ENCODE measurements at regions not wholly inside any gene's neighbourhood (a gene's known extent, or its start where the extent isn't known, plus 50 kb on each side); places are given as distances from the start of the nearest gene placed in this dataset.
A peak's percentile ranks its signal among the peaks of the same experiment; 100 is the strongest.

- TF ChIP-seq MTERF4 (CRISPR knock-in tag; IDR thresholded peaks at IDR 0.05) (no peak), ZNF720 (CRISPR knock-in tag; IDR thresholded peaks at IDR 0.05) (no peak), RNF2 (conservative IDR thresholded peaks at IDR 0.05; ENCODE audit: low read depth) (no peak), PPARG (CRISPR knock-in tag; conservative IDR thresholded peaks at IDR 0.05) (peak; percentile 80; the same call in 1 of the 2 replicates), ZNF251 (CRISPR knock-in tag; IDR thresholded peaks at IDR 0.05) (peak; percentile 89; the same call in 1 of the 2 replicates), GTF2F1 (IDR thresholded peaks at IDR 0.05; ENCODE audit: low read length) (no peak), EHMT2 (IDR thresholded peaks at IDR 0.05; ENCODE audit: borderline replicate concordance, low read depth, low read length) (no peak), KLF6 (CRISPR knock-in tag; IDR thresholded peaks at IDR 0.05) (0 out of 2 replicates have a peak, but pooled peaks have one; percentile 35), NFAT5 (CRISPR knock-in tag; IDR thresholded peaks at IDR 0.05) (no peak), ETV6 (CRISPR knock-in tag; conservative IDR thresholded peaks at IDR 0.05) (no peak), HNF4G (IDR thresholded peaks at IDR 0.05; ENCODE audit: borderline replicate concordance, low read depth, low read length) (peak; percentile 97), HNF4G (CRISPR knock-in tag; IDR thresholded peaks at IDR 0.05; ENCODE audit: borderline replicate concordance, low read depth) (peak; percentile 87), ZNF3 (CRISPR knock-in tag; IDR thresholded peaks at IDR 0.05) (no peak), ZNF367 (CRISPR knock-in tag; IDR thresholded peaks at IDR 0.05; ENCODE audit: borderline replicate concordance) (no peak), ZNF83 (CRISPR knock-in tag; IDR thresholded peaks at IDR 0.05; ENCODE audit: borderline replicate concordance) (no peak), ATRX (CRISPR knock-in tag; IDR thresholded peaks at IDR 0.05; ENCODE audit: borderline replicate concordance) (no peak), NFE2L1 (CRISPR knock-in tag; IDR thresholded peaks at IDR 0.05; ENCODE audit: borderline replicate concordance) (no peak), SALL1 (CRISPR knock-in tag; IDR thresholded peaks at IDR 0.05) (peak; percentile 94), ZNF326 (CRISPR knock-in tag; IDR thresholded peaks at IDR 0.05; ENCODE audit: borderline replicate concordance) (no peak), DZIP1 (CRISPR knock-in tag; IDR thresholded peaks at IDR 0.05) (no peak), ELF4 (CRISPR knock-in tag; IDR thresholded peaks at IDR 0.05; ENCODE audit: borderline replicate concordance) (no peak)
- TF ChIP-seq, protein P1, sequence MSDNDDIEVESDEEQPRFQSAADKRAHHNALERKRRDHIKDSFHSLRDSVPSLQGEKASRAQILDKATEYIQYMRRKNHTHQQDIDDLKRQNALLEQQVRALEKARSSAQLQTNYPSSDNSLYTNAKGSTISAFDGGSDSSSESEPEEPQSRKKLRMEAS (IDR thresholded peaks at IDR 0.05), result peak; percentile 70
Observed at GRCh38 chr1:56189946-56190805, 389.2 kb downstream of the PLPP3 start (continued).
